ENCODE measurements at regions not wholly inside any gene's neighbourhood (a gene's known extent, or its start where the extent isn't known, plus 50 kb on each side); places are given as distances from the start of the nearest gene placed in this dataset.

- TF ChIP-seq U2AF1 (optimal IDR thresholded peaks at IDR 0.05; ENCODE audit: low read depth, low read length): no peak
- no peak for TF ChIP-seq EGR1 (conservative IDR thresholded peaks at IDR 0.05)
- no peak for TF ChIP-seq DNMT1 (IDR thresholded peaks at IDR 0.05)
- no peak for TF ChIP-seq POLR2AphosphoS2 (IDR thresholded peaks at IDR 0.05; ENCODE audit: low read length)
- TF ChIP-seq ZNF445 (CRISPR knock-in tag; IDR thresholded peaks at IDR 0.05; ENCODE audit: low read depth): no peak
- no peak for TF ChIP-seq CTCF (IDR thresholded peaks at IDR 0.05 in 2 of 3, conservative IDR thresholded peaks at IDR 0.05 in 1 of 3; ENCODE audit: insufficient read depth in 2 of 3, low read depth in 1 of 3, low read length in 3 of 3)
Observed at GRCh38 chr7:63065684-63066083, 933.0 kb upstream of the ZNF722 start.
